ENCODE measurements at regions not wholly inside any gene's neighbourhood (a gene's known extent, or its start where the extent isn't known, plus 50 kb on each side); places are given as distances from the start of the nearest gene placed in this dataset. TPM values are rescaled to one million over a fixed set of nuclear protein-coding genes. Genes with fewer than 3 reads are reported as not detected.

GRCh38 chr12:64997858-64998257 lies 123.2 kb downstream of the WIF1 start:
- no peak overlapping the region for H2BK15ac ChIP-seq (ENCODE audit: low read length)
- no CpG with 5 or more reads among the region's 2 CpGs for WGBS, 2 donors (ENCODE audit: extremely low coverage in 2 of 2, insufficient read length in 2 of 2, insufficient replicate concordance in 1 of 2)

GRCh38 chr12:64998371-64999147 lies 122.5 kb downstream of the WIF1 start:
- Histone ChIP-seq H3K18ac (ENCODE audit: low read length) (no peak overlapping the region), H2BK15ac (ENCODE audit: low read length) (no peak overlapping the region), H3K9ac (ENCODE audit: low read depth, low read length, poor library complexity) (no peak overlapping the region), H2AK5ac (ENCODE audit: low read depth, low read length) (no peak overlapping the region), H3K79me1 (ENCODE audit: low read depth, low read length) (no peaks in the 10 kb centered on the region), H4K8ac (ENCODE audit: low read depth, low read length) (no peak overlapping the region), H3K27ac (replicated peaks; ENCODE audit: low read length) (no peak overlapping the region), H3K4me1 (ENCODE audit: control insufficient read depth in 2 of 2, insufficient read depth in 1 of 2, low read depth in 1 of 2, low read length in 2 of 2) (peaks cover 0 to 3% of the 10 kb centered on the region in 2 donors), H3K27me3 (ENCODE audit: control insufficient read depth in 3 of 3, insufficient read depth in 3 of 3, low read depth in 1 of 3, low read length in 3 of 3) (no peaks in the 10 kb centered on the region), H2AFZ (ENCODE audit: low read length) (peak overlapping the region; percentile 13), H3K4ac (ENCODE audit: low read length) (no peak overlapping the region), H3K14ac (ENCODE audit: low read length) (no peak overlapping the region), H3K9me3 (replicated peaks in 1 of 2; ENCODE audit: control insufficient read depth in 2 of 2, insufficient read depth in 1 of 2, low read depth in 1 of 2, low read length in 2 of 2) (peaks cover 4 to 10% of the 10 kb centered on the region in 2 donors), H2BK12ac (ENCODE audit: low read length) (no peak overlapping the region), H3K36me3 (replicated peaks in 1 of 2; ENCODE audit: control insufficient read depth in 2 of 2, insufficient read depth in 2 of 2, low read length in 2 of 2) (no peaks in the 10 kb centered on the region), H3K4me3 (ENCODE audit: low read length in 2 of 2) (no peak overlapping the region), H2BK120ac (ENCODE audit: low read depth, low read length) (no peak overlapping the region), H3K4me2 (ENCODE audit: insufficient read depth, low read length, poor library complexity, severe bottlenecking) (no peak overlapping the region), H2BK5ac (ENCODE audit: low read length) (no peak overlapping the region), H3K23ac (ENCODE audit: low read depth, low read length, poor library complexity) (no peak overlapping the region), H4K91ac (ENCODE audit: low read depth, low read length, poor library complexity) (no peak overlapping the region)
- WGBS, 2 donors (ENCODE audit: extremely low coverage in 2 of 2, insufficient read length in 2 of 2, insufficient replicate concordance in 1 of 2): no CpG with 5 or more reads among the region's 4 CpGs
- no peak for DNase-seq (ENCODE audit: low spot score)

More at GRCh38 chr12:64997858-64998257, 123.2 kb downstream of the WIF1 start:
- H3K4me1 ChIP-seq (ENCODE audit: control insufficient read depth in 2 of 2, insufficient read depth in 1 of 2, low read depth in 1 of 2, low read length in 2 of 2): peaks cover 3 to 7% of the 10 kb centered on the region in 2 donors
- H3K79me1 ChIP-seq (ENCODE audit: low read depth, low read length): no peaks in the 10 kb centered on the region
- no peak overlapping the region for H2BK120ac ChIP-seq (ENCODE audit: low read depth, low read length)
- no peak overlapping the region for H4K91ac ChIP-seq (ENCODE audit: low read depth, low read length, poor library complexity)
- H2AFZ ChIP-seq (ENCODE audit: low read length): no peak overlapping the region
- no peak overlapping the region for H3K23ac ChIP-seq (ENCODE audit: low read depth, low read length, poor library complexity)
- H4K8ac ChIP-seq (ENCODE audit: low read depth, low read length): no peak overlapping the region
- no peak overlapping the region for H3K4me2 ChIP-seq (ENCODE audit: insufficient read depth, low read length, poor library complexity, severe bottlenecking)
- no peak overlapping the region for H2BK12ac ChIP-seq (ENCODE audit: low read length)
- no peak overlapping the region for H3K18ac ChIP-seq (ENCODE audit: low read length)
- H3K4me3 ChIP-seq (ENCODE audit: low read length in 2 of 2): no peak overlapping the region
- H3K9me3 ChIP-seq (replicated peaks in 1 of 2; ENCODE audit: control insufficient read depth in 2 of 2, insufficient read depth in 1 of 2, low read depth in 1 of 2, low read length in 2 of 2): peaks cover 4 to 10% of the 10 kb centered on the region in 2 donors
- no peak overlapping the region for H3K9ac ChIP-seq (ENCODE audit: low read depth, low read length, poor library complexity)
- no peaks in the 10 kb centered on the region for H3K36me3 ChIP-seq (replicated peaks in 1 of 2; ENCODE audit: control insufficient read depth in 2 of 2, insufficient read depth in 2 of 2, low read length in 2 of 2)
- no peak overlapping the region for H3K4ac ChIP-seq (ENCODE audit: low read length)
- DNase-seq (ENCODE audit: low spot score): no peak
- H3K27ac ChIP-seq (replicated peaks; ENCODE audit: low read length): no peak overlapping the region
- no peak overlapping the region for H2AK5ac ChIP-seq (ENCODE audit: low read depth, low read length)
- no peaks in the 10 kb centered on the region for H3K27me3 ChIP-seq (ENCODE audit: control insufficient read depth in 3 of 3, insufficient read depth in 3 of 3, low read depth in 1 of 3, low read length in 3 of 3)
- H2BK5ac ChIP-seq (ENCODE audit: low read length): no peak overlapping the region
- no peak overlapping the region for H3K14ac ChIP-seq (ENCODE audit: low read length)

- no peak overlapping the region for H4K91ac ChIP-seq (ENCODE audit: low read depth, low read length, poor library complexity)
- no peak overlapping the region for H4K8ac ChIP-seq (ENCODE audit: low read depth, low read length)
- H3K4me2 ChIP-seq (ENCODE audit: insufficient read depth, low read length, poor library complexity, severe bottlenecking): no peak overlapping the region
- no peak overlapping the region for H2BK12ac ChIP-seq (ENCODE audit: low read length)
- no peak overlapping the region for H3K27ac ChIP-seq (replicated peaks; ENCODE audit: low read length)
- H2BK120ac ChIP-seq (ENCODE audit: low read depth, low read length): no peak overlapping the region
- H2AK5ac ChIP-seq (ENCODE audit: low read depth, low read length): no peak overlapping the region
- H3K4me3 ChIP-seq (ENCODE audit: low read length in 2 of 2): no peak overlapping the region
- H2BK5ac ChIP-seq (ENCODE audit: low read length): no peak overlapping the region
- DNase-seq (ENCODE audit: low spot score): no peak
- WGBS, 2 donors (ENCODE audit: extremely low coverage in 2 of 2, insufficient read length in 2 of 2, insufficient replicate concordance in 1 of 2): no CpG with 5 or more reads among the region's 1 CpG
- no peak overlapping the region for H3K14ac ChIP-seq (ENCODE audit: low read length)
- peak overlapping the region; percentile 13 for H2AFZ ChIP-seq (ENCODE audit: low read length)
- H3K4ac ChIP-seq (ENCODE audit: low read length): no peak overlapping the region
- H3K4me1 ChIP-seq (ENCODE audit: control insufficient read depth in 2 of 2, insufficient read depth in 1 of 2, low read depth in 1 of 2, low read length in 2 of 2): peaks cover 0 to 3% of the 10 kb centered on the region in 2 donors
- no peaks in the 10 kb centered on the region for H3K36me3 ChIP-seq (replicated peaks in 1 of 2; ENCODE audit: control insufficient read depth in 2 of 2, insufficient read depth in 2 of 2, low read length in 2 of 2)
- H3K9me3 ChIP-seq (replicated peaks in 1 of 2; ENCODE audit: control insufficient read depth in 2 of 2, insufficient read depth in 1 of 2, low read depth in 1 of 2, low read length in 2 of 2): peaks cover 4 to 10% of the 10 kb centered on the region in 2 donors
- no peak overlapping the region for H2BK15ac ChIP-seq (ENCODE audit: low read length)
- no peaks in the 10 kb centered on the region for H3K79me1 ChIP-seq (ENCODE audit: low read depth, low read length)
- H3K9ac ChIP-seq (ENCODE audit: low read depth, low read length, poor library complexity): no peak overlapping the region
- H3K18ac ChIP-seq (ENCODE audit: low read length): no peak overlapping the region
- no peak overlapping the region for H3K23ac ChIP-seq (ENCODE audit: low read depth, low read length, poor library complexity)
- H3K27me3 ChIP-seq (ENCODE audit: control insufficient read depth in 3 of 3, insufficient read depth in 3 of 3, low read depth in 1 of 3, low read length in 3 of 3): no peaks in the 10 kb centered on the region
These were observed 122.0 kb downstream of the WIF1 start for GRCh38 chr12:64999148-64999425.

Small RNA genes lying in the stretch of these regions (small RNA-seq; reads per million reads assigned to genes)
- not detected for gene RNU6ATAC42P (ENCODE audit: insufficient read depth)
